CD4-positive, alpha-beta T cell treated with Interleukin-15 for 1 hour (primary cell): ENCODE measurements at regions not wholly inside any gene's neighbourhood (a gene's known extent, or its start where the extent isn't known, plus 50 kb on each side); places are given as distances from the start of the nearest gene placed in this dataset.
"Not testable (repeated sequence)": the region's sequence is repeated elsewhere in the genome, so short reads cannot be mapped to it uniquely, and the experiment has no call there.

ENCODE experiments used
- DNase-seq: peaks from one replicate; pipeline ENCODE4 v3.0.0-alpha.2; 2020

DNA sequence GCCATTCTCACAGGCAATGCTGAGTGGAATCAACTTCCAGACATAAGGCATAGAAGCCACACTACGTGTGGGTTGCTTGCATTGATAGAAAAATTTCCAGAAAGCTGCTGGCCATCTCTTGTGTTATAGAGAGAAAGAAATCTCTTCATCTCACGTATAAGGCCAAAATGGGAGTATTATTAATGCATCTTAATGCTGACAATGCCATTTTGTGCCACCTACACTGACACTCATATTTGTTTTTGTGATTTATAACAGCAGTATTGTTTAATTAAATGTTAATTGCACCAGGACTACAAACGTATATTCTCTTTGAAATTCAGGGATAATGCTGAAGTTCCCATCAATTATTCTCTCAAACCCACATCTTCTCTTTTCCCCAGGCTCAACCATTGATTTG lies 56.1 kb upstream of the TMEM132D start:
- DNase-seq = no peak

DNA sequence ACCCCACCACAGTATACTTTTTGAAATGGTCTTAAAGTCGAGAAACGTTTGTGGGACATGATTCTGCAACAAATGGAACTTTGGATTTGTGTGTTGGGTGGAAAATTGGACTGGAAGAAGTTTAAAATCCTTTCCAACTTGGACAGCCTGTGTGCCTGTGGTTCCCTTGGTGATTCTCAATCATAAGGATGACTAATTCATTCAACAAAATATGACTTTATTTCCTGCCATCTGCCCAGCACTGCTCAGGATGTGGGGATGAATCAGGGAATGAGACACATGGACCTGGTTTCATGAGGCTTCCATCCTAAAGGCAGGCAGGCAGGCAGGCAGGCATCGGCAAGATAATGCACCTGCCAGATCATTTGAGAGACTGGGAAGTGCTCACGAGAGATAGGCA lies 57.3 kb upstream of the TMEM132D start:
- DNase-seq = no peak

DNA sequence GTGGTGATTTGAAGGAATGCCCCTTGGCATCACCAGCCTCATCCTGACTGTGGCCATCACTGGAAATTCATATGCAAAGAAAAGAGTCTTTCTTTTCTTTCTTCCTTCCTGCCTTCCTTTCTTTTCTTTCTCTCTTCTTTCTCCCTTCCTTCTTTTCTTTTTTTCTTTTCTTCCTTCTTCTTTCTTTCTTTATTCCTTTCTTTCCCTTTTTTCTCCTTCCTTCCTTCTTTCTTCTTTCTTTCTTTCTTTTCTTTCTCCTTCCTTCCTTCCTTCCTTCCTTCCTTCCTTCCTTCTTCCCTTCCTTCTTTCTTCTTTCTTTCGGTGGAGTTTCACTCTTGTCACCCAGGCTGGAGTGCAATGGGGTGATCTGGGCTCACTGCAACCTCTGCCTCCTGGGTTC lies 58.0 kb upstream of the TMEM132D start:
- DNase-seq = no peak

DNA sequence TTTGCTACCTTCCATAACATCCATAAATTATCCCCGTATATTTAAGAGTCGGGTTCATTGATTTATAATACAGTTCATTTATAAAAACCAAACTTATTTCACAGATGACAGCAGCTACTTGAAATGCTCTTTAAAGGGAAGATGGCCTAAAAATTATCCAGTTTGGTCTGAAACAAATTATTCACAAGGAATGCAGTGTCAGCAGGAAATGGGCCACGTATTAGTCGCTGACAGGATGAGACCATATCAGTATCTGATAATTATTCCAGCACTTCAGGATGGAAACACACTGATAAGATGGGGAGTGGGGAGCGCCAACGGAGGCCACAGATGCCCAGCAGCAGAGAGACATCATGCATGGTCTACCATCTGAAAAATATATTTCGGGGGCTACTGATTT lies 60.5 kb upstream of the TMEM132D start:
- no peak for DNase-seq

DNA sequence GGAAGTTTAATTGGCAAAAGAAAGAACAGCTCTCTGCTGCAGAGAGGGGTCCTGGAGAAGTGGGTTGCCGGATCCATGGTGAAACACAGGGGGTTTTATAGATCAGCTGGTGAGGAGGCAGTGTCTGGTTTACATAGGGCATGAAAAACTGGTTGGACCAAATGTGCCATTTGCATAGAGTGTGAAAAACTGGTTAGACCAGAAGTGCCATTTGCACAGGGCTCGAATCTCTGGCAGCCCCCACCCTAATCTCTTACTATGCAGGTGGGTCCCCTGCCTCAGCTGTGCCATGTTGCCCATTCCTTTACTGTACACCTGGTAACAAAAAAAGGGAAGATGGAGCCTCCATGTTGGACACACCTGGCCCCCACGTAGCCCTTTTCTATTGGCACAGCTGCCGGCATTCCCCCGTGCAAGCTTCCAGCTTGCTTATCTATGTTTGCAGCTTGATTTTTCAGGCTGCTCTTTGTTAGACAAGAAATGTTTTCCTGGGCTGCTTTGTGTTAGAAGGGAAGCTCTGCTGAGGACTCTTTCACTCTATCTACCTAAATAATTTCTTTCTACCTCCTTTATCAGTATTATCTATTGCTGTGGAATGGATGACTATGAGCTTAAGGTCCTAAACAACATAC lies 61.1 kb upstream of the TMEM132D start:
- DNase-seq = no peak

DNA sequence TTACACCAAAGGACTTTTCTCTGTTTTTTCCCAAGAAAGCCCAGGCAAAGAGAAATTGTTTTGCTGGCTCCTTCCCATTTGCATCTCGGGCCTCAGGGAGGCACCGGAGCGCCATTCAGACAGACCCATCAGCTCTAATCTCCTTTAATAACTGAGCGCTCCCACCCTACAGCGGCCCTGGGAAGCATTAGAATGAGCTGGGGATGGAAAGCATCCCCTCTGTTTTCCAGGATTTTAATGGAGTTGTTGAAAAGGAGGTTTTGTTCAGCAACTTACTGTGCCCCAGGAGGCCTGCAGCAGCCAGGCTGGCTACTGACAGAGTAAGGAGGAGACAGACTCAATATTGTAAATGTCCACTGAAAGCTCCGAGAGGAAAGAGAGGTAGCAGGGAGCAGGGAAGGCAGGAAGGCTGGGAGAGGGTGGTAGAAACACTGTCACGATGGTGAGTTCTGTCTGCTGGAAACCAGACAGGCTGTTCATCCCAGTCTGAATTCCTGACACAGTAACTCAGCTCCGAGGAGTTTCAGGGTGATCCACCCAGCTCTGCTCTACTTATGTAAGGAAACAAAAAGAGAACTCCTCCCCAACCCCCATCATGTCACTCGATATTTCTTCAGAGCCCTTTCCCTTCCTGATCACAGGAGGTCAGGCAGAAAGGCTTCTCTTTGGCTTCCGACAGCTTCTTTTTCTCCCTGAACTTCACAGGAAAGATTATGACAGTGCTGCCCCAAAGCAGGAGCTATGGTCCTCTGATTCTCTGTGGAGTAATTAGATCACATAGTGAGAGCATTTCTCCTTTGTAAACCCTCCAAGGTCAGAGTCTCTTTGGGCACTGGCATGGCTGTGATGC lies 62.5 kb upstream of the TMEM132D start:
- DNase-seq = no peak

DNA sequence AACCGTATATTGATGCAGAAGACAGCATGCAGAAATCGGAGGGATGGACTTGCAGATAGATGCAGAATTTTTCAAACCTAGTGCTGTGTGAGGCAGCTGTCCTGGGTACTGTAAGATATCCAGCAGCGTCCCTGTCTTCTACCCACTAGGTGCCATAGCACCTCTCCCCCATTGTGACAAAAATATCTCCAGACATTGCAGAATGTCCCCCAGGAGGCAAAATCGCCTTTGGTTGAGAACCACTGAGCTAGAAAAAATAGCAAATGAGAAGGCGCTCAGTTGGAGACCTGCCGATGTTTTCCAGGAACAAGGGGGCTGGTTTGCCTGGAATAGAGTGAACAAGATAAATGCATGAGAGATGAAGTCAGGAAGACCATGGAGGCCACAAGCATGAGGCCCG lies 67.9 kb upstream of the TMEM132D start:
- DNase-seq = no peak

DNA sequence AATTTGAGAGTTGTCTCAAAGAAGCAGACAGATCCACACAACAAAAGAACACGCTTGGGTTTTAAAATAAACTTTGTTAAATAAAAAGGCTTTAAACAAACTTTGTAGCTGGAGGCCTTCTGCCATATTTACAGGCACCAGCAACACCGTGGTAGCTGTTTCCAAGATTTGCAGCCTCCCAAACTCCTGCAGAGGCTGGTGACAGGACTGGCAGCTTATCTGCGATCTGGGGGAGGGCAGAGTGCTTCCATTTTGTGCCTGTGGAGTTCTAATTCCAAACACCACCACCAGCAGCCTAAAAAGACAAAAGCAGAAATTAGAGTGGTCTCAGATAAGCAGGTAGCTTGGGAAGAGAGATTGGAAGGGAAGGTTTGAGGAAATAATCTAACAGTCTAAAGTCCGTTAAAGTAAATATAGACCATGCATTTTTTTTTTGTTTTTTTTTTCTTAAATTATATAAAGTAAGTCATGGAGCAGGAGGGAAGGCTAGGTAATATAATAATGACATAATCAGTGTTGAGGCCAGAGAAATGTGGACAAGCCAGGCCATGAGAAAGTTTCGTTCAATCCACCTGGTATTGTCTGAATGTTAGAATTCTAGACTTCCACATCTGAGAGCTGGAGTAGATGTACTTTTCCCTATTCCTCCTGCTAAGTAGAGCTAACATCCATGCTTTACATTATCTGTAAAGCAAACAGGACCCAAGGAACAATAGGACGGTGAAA lies 69.6 kb upstream of the TMEM132D start:
- DNase-seq = no peak

DNA sequence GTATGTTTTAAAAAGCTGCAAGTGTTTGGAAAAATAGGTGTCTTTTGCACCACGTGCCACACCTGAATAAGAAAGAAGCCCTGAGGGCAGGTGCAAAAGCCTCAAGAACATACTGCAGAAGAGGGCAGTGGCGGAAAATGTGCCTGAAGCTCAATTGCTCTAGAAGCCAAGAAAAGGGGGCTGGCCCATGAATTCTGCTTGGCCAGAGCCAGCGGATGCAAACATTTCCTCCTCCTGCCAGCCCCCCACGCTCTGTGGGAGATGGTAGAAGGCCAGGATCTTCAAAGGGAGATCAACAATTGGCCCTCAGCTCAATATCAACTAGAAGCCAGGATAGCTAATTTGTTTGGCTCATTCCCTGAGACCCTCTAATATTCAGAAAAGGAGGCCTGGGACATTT lies 80.3 kb upstream of the TMEM132D start:
- DNase-seq = no peak

DNA sequence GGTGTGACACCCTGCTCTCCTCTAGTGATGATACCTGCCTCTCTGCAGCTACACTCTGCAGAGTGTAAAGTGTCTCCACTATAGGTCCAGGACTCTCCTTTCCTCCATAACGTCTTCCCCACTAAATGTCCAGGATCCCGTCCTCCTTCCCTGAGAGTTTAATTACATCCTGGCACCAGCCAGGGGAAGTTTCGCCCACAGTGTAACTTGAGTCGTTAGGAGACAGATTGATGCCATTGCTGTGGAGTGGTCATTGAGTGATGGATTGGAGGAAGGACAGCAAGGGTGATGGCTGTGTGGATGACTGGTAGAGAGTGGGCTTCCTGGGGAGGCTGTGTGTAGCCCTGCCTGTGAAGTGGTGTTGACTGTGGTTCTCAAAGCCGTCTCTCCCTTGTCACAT lies 84.0 kb upstream of the TMEM132D start:
- no peak for DNase-seq

DNA sequence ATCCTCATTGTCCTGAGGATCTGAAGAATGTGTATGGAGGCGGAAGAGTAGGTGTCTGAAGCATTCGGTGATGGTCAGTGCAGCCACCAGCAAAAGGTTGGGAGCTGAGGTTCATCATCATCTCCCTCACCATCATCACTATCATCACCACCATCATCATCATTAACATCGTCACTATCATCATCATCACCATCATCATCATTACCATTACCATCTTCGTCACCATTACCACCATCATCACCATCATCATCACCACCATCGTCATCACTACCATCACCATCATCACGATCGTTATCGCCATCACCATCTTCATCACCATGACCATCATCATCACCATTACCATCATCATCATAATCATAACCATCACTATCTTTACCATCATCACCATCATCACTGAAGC lies 90.8 kb upstream of the TMEM132D start:
- DNase-seq = no peak

DNA sequence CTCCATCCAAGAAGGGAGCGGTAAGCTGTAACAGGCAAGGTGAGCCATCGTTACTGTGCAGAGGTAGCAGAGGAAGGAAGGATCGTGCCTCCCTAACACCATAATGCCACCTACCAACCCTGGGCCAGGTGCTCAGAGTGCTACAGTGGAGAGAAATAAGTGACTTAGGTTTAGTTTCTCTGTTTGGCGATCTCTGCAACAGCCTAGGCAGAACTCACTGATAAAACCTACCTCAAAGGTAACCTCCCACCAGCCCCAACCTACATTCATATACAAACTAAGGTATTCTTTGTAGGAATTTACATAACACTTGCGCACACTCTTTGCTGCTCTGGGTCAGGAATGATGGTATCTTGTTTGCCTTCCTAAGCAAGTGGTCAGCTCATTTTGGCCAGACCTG lies 93.4 kb upstream of the TMEM132D start:
- no peak for DNase-seq

DNA sequence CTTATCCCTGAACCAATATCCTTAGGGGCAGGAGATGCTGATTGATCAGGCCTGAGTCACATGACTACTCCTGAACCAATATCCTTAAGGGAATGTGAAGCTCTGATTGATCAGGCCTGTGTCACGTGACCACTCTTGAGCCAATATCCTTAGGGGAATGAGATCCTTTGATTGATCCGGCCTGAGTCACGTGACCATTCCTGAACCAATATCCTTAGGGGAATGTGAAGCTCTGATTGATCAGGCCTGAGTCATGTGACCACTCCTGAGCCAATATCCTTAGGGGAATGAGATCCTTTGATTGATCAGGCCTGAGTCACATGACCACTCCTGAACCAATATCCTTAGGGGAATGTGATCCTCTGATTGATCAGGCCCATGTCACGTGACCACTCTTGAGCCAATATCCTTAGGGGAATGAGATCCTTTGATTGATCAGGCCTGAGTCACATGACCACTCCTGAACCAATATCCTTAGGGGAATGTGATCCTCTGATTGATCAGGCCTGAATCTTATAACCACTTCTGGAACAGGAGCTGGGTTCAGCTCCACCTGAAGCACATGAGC lies 100.6 kb upstream of the TMEM132D start:
- DNase-seq = not testable (repeated sequence)

DNA sequence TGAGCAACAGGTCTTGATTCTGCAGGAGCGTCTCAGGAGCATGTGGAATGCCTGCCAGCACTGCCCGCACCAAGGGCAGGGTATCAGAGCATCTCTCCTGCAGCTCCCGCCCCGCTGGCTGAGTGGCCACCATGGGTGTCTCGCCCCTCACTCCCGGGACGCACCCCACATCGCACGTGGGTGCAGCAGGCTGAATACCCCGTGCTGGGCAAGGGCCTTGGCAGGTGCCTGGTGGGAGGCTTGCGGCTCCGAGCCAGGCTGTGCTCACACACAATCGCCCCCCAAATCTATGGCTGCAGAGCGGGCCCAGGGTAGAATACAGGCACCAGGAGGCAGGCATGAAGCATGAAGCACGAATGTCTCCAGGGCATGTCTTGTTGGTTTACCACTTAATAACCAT lies 103.9 kb upstream of the TMEM132D start:
- DNase-seq = no peak

DNA sequence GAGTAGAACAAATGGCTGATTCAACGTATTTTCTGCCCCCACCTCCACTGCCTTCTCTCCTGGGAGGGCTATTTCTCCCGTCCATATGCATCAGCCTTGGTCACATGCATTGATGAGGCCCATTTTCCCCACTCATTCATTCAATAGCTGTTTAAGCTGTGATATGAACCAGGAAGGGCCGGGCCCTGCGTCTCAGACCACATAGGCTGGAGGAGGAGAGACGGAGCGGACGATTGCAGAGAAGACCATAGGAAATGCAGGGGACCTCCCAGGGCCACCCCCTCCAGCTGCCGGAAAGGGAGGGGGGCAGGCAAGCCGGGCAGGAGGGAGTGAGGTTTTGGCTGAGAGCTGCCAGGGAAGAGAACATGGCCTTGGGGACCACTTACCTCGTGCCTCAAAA lies 104.4 kb upstream of the TMEM132D start:
- no peak for DNase-seq

DNA sequence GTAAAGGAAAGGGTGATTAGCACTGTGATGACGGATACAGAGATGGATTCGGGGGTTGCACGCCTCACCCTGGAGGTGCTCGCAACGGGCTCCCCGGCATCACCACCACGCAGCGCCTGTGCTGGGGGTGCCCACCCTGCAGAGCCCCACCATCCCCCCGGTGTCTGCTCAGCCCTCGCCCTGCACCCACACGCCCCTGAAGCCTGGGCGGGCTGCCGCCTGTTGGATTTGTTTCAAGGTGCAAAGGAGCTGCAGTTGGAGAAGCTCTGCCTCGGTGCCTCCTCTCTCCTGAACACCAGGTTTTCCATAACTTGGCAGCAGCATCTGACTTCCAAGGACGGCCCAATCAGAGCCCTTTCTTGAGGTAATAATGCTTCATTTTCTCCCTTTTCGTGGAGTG lies 106.1 kb upstream of the TMEM132D start:
- DNase-seq = no peak

DNA sequence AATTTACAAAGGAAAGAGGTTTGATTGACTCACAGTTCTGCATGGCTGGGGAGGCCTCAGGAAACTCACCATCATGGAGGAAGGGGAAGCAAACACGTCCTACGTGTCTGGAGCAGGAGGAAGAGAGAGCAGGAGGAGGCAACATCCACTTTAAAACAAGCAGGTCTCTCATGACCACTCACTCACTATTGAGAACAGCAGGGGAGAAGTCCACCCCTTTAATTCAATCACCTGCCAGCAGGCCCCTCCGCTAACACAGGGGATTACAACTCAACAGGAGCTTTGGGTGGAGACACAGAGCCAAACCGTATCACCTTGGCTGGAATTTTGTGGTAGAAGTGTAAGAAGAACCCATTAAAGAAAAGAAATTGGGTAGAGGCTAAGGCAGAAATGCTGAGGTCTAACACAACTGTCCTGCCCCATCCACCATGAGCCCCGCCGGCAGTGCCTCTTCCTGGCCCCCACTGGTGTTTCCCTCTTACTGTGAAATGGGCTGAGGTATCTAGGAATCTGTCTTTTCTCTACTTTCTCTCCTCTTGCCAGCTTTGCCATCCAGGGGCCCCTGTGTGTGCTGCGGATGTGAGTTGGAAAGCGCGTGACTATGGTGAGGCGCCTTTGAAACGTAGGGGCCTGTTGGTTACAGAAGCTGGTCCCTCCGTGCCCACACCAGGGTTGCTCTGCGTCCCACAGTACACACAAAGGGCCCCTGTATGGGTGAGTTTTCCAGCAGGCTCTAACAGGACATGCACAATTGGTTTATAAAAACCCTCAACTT lies 108.0 kb upstream of the TMEM132D start:
- no peak for DNase-seq

DNA sequence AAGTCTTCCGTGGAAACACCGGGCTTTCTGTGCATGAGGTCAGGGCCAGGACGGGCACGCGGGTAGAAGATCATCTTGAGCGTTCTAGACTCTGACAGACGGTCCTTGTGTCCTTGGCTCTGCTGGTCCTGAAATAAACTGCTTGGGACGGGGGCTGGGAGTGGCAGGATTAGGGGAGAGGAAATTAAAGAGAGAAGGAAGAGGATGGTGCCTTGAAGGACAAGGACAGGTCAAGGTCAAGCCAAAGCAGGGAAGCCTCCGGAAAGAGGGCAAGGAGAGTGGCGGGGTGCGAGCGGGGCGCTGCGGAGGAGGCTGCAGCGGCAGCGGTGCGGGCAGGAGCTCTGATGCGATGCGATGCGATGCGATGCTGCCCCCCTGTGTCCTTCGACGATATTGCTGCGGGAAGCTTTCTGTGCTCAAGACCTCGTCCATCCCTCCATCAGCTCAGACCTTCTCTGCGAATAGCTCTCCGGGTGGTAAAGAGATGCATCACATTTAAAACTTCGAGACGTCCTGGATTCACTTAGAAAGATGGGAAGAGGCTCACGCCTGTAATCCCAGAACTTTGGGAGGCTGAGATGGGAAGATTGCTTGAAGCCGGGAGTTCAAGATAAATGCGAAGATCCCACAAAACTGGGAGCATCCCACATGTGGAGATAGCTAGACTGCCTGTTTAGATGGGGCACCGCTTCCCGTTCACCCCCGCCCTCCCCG lies 110.1 kb upstream of the TMEM132D start:
- DNase-seq = no peak

DNA sequence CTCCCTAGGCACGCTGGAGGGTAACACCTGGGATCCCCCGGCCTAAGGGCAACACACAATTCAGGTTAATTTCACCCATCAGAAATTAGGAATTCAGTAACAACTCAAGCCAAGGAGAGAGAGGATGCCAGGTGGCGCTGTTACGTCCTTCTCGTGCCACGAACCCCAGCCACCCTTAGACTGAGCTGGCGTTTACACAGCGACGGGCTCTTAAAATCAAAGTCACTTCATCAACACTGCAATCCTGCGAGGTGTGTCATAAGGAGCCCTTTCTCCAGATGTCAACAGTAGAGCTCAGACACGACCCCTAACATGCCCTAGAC lies 110.6 kb upstream of the TMEM132D start:
- DNase-seq = no peak

DNA sequence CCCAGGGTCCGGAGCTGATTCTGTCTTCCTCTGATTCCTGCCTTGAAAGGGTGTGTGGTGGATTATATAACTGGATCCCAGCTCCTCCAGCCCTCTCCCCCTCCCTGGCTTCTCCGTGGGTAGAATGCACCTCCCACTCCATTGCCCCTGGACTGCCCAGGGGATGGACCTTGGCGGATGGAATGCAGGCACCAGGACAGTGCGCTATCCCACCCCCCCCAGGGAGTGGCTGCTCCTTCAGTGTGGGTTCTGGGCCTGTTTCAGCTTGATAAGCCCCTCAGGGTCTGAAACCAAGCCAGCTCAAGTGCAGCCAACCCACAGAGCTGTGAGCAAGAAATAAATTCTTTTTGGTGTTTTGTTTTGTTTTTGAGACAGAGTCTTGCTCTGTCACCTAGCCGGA lies 112.4 kb upstream of the TMEM132D start:
- DNase-seq = no peak

DNA sequence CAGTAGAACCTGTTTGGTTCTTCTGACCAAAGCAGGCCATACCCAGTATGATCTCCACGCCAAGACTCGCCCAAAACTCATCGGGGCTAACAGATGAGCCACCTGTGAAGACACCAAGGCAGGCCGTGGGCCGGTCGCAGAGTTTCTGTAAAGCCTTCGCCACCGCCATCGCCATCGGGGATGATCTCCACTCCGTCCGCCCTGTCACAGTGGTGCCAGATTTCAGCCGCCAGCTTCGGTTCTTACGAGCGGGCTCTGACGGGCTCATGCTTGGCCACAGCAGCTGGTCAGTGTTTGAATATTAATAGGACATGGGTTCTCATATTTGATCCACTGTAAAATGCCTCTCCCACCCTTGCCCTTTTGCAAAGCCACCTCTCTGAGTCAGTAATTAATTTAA lies 113.2 kb upstream of the TMEM132D start:
- DNase-seq = no peak
